GM21737 (cell line): ENCODE measurements at regions not wholly inside any gene's neighbourhood (a gene's known extent, or its start where the extent isn't known, plus 50 kb on each side); places are given as distances from the start of the nearest gene placed in this dataset.
"Not testable (repeated sequence)": the region's sequence is repeated elsewhere in the genome, so short reads cannot be mapped to it uniquely, and the experiment has no call there.

ENCODE experiments used
- ATAC-seq: cut with Tn5 transposase; IDR thresholded peaks from one replicate; pipeline ENCODE4 v1.9.1; 2021; ENCODE audit warnings: mild to moderate bottlenecking, moderate library complexity; ENCODE audit not compliant: unreplicated experiment

- ATAC-seq: no peak
These were observed 388.8 kb downstream of the THBS2 start for GRCh38 chr6:168864541-168865460.

- no peak for ATAC-seq
These were observed 390.2 kb downstream of the THBS2 start for GRCh38 chr6:168863467-168863866.

DNA sequence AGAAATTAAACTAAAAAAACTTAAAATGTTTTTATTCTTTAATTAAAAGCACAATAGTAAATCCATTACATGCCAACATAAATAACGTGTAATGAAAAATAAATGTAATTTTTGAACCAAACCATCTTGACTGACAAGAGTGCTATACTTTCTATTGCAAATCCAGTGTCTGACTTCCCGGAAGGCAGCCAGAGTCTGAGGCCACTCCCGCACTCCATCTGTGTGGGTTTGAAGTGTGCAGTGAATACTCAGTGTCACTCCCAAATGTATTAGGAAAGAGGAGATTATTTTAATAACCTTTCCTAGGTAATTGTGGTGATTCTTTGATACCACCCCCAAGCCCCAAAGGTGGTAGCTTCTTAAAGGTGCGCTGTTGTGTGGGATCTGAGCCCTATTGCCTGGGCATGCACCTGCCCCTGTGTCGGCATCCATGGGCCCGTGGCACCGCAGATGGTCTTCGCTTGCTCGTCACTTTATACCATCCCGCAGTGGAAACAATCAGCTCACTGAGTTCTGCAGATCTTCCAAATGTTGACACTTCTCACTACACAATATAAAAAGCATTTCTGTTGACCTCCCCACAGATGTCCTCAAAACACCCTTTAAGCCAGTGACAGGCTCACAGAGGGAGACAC lies 391.2 kb downstream of the THBS2 start:
- ATAC-seq: no peak

GRCh38 chr6:168860987-168861386 lies 392.7 kb downstream of the THBS2 start:
- no peak for ATAC-seq

DNA sequence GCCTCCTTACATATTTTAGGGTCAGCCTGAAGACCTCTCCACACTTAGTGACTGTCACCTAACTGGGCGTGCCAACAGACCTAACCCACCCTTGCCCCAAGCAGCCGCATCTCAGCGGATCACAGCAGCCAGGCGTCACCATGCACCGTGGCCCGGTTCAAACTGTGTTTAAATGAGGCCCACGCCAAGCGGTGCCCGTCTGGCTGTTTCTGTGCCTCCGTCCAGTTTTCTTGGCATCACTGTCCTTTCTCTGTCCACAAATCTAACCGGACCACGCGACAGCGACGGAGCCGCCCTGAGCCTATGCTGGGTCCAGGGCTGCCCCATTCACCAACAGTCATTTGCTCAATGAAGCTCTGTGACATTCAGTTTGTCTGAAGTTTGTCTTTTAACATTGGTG lies 393.3 kb downstream of the THBS2 start:
- ATAC-seq: no peak

DNA sequence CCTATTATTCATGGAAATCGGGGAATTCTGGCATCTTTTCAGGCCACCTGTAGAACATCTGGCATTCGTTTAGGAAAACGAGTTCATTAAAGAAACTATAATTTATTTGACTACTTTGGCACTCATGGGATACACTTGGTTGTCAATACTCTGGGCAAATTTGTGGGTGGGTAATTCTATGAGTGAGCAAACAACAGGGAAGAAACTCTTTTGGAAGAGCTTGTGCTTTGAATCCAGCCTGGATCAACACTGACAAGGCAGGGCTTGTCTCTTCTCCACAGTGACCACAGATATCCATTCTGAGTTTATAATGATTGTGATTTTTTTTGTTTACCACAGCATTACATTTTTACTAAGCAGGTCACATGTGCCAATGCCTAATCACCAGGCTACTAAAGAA lies 394.7 kb downstream of the THBS2 start:
- ATAC-seq: no peak

DNA sequence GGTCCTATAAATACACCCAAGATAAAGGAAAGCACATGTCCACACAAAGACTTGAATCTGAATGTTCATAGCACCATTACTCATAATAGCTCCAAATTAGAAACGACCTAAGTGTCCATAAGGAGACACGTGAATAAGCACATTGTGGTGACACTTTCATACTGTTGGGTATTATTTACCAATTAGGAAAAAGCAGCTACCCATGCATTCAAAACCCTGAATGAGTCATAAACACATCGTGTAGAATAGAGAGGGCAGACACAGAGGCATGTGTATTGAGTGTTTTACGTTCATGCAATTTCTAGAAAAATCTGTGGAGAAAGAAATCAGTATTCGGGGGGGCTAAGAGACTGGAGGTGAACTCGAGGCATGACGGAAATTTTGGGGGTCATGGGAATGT lies 396.7 kb downstream of the THBS2 start:
- ATAC-seq: no peak

DNA sequence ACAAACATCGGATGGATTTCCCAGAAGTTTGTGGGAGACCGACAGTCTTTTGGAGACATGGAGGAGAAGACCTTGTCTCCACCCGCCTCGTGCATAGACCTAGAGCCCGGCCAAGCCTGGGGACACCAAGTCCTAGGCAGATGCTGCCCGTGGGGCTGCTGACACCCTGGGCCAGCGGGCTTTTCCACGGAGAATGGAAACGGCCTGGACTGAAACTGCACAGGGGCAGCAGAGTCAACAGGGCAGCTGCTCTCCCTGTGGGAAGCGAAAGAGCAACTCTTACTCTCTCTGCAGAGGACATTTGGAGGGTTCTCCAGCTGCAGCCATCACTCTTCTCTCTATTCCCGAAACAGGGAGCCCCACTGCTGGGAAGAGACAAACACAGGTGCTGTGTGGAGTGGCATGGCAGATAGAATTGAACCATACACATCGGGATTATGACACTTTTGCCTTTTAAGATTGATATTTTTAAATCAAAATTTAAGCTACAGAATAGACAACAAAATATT lies 401.2 kb downstream of the THBS2 start:
- ATAC-seq: no peak

DNA sequence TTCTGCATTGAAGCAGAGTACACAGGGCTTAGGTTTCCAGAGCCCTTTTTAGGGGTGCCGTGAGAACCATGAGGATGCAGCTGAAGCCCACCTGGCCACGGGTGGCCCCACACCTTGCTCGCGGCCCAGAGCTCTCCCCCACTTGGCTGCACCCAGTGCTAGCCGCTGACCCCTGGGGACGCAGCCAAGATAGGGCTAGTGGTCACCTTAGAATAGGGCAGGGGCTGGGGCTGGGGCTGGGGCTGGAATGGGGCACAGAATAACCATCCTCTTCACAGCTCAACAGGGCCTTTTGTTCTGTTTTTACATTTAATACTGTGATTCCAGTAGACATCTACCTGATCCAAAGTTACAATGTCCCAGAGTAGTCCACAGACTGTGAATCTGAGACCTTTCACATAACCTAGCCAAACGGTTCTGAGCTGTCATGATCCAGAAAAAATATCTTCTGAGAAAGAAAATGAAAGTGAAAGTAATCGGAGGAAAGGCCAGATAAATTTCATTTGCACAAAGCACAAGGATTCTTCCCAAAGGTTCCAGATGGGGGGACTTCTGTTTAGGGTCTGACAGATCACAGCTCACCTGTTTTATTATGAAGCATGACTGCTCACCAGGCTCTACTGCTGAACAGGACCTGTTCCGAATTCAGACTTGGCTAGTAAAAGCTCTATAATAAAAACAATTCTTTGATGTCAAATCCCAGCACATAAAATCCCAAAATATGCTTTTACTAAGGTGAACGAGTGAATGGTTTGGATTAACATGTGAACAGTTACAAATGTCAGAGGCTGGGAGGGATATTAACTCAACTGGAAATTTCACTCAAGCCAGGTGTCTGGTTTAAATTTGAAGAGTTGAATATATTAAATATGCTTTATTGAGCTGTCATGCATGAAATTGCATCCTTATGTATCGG lies 401.9 kb downstream of the THBS2 start:
- no peak for ATAC-seq

GRCh38 chr6:168850027-168850736 lies 403.5 kb downstream of the THBS2 start:
- ATAC-seq: not testable (repeated sequence)

DNA sequence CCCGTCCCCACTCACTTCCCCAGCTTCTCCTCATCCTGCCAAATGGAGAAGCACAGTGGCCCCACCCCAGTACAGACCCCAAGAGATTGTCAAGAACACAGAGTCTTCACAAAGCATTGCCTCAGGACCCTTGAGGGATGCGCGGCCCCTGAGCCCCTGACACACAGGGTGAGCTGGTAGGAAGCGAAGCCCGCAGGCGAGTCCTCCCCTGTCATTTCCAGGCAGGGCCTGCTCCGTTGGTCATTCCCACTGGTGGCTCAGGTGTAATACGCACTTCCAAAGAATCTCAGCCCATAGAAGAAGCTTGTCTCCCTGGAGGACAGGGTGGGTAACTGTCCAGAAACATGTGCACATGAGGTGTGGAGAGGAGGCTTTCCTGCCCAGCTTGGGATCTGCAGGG lies 404.2 kb downstream of the THBS2 start:
- ATAC-seq: no peak

DNA sequence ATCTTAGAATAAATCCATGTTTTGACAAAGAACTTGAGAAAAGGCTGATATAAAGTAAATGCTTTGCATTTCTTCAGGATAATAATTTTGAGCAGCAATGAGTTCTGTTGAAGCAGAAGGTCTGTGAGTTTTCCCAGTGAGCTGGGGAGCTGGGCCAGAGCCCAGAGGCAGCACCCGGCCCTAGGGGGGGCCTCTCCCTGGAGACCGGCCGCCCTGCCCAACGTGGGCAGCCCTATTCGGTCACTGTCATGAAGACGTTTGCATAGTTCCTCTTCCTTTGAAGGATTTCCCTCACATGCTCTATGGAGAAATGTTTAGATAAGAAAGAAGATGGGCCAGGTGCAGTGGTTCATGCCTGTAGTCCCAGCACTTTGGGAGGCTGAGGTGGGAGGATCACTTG lies 404.8 kb downstream of the THBS2 start:
- no peak for ATAC-seq

GRCh38 chr6:168844821-168845609 lies 404.0 kb downstream of the SMOC2 start:
- no peak for ATAC-seq

- not testable (repeated sequence) for ATAC-seq
These were observed 401.7 kb downstream of the SMOC2 start for GRCh38 chr6:168842632-168843212.

- no peak for ATAC-seq
These were observed 400.8 kb downstream of the SMOC2 start for GRCh38 chr6:168841609-168842278.

GRCh38 chr6:168840932-168841331 lies 399.9 kb downstream of the SMOC2 start:
- ATAC-seq: not testable (repeated sequence)

DNA sequence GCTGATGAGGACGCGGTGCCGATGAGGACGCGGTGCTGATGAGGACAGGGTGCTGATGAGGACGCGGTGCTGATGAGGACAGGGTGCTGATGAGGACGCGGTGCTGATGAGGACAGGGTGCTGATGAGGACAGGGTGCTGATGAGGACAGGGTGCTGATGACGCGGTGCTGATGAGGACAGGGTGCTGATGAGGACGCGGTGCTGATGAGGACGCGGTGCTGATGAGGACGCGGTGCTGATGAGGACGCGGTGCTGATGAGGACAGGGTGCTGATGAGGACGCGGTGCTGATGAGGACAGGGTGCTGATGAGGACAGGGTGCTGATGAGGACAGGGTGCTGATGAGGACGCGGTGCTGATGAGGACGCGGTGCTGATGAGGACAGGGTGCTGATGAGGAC lies 399.3 kb downstream of the SMOC2 start:
- not testable (repeated sequence) for ATAC-seq

- ATAC-seq: no peak
These were observed 397.0 kb downstream of the SMOC2 start for GRCh38 chr6:168838037-168838399.
